H9 (cell line): ENCODE measurements at regions not wholly inside any gene's neighbourhood (a gene's known extent, or its start where the extent isn't known, plus 50 kb on each side); places are given as distances from the start of the nearest gene placed in this dataset.

Experiments
- DNase-seq: peaks from one replicate; pipeline ENCODE4 v3.0.0-alpha.2; 2017
- H2AFZ ChIP-seq: one replicate; pipeline ENCODE4 v1.6.1; 2013; ENCODE audit warnings: mild to moderate bottlenecking, low read length, control low read depth, moderate library complexity
- H2AK5ac ChIP-seq: 2 replicates; pipeline ENCODE4 v1.6.1; 2013; ENCODE audit warnings: low read length, control low read depth, mixed read lengths; ENCODE audit not compliant: insufficient read length
- H2BK120ac ChIP-seq: one replicate; pipeline ENCODE4 v1.6.1; 2013; ENCODE audit warnings: low read depth, mild to moderate bottlenecking, low read length, control low read depth, inconsistent platforms; ENCODE audit not compliant: poor library complexity, severe bottlenecking
- H2BK12ac ChIP-seq: 2 replicates; pipeline ENCODE4 v1.6.1; 2013; ENCODE audit warnings: low read length, control low read depth, mixed read lengths, low read depth; ENCODE audit not compliant: insufficient read length
- H2BK15ac ChIP-seq: 2 replicates; pipeline ENCODE4 v1.6.1; 2013; ENCODE audit warnings: low read depth, low read length, control low read depth
- H2BK20ac ChIP-seq: one replicate; pipeline ENCODE4 v1.6.1; 2013; ENCODE audit warnings: low read depth, mild to moderate bottlenecking, low read length, control low read depth, inconsistent platforms; ENCODE audit not compliant: poor library complexity, severe bottlenecking
- H2BK5ac ChIP-seq: 2 replicates; pipeline ENCODE4 v1.6.1; 2013; ENCODE audit warnings: low read length, control low read depth, mixed read lengths; ENCODE audit not compliant: insufficient read length
- H3K14ac ChIP-seq: 2 replicates; pipeline ENCODE4 v1.6.1; 2013; ENCODE audit warnings: low read length, control low read depth; ENCODE audit not compliant: insufficient read depth
- H3K18ac ChIP-seq: 2 replicates; pipeline ENCODE4 v1.6.1; 2013; ENCODE audit warnings: low read depth, mild to moderate bottlenecking, mixed read lengths, low read length, control low read depth; ENCODE audit not compliant: insufficient read length
- H3K23ac ChIP-seq: 2 replicates; pipeline ENCODE4 v1.6.1; 2013; ENCODE audit warnings: low read length, control low read depth, mixed read lengths, low read depth; ENCODE audit not compliant: insufficient read length
- H3K23me2 ChIP-seq: 2 replicates; pipeline ENCODE4 v1.6.1; 2013; ENCODE audit warnings: low read depth, mild to moderate bottlenecking, mixed read lengths, low read length, control low read depth; ENCODE audit not compliant: insufficient read length, poor library complexity, severe bottlenecking
- H3K27ac ChIP-seq: 2 replicates; pipeline ENCODE4 v1.5.1; 2013; ENCODE audit warnings: low read length, control low read depth, mixed read lengths, low read depth; ENCODE audit not compliant: insufficient read length
- H3K27me3 ChIP-seq: 2 replicates; pipeline ENCODE4 v1.6.1; 2013; ENCODE audit warnings: low read length, control low read depth, inconsistent platforms; ENCODE audit not compliant: insufficient read depth
- H3K4ac ChIP-seq: 2 replicates; pipeline ENCODE4 v1.6.1; 2013; ENCODE audit warnings: low read depth, mild to moderate bottlenecking, control low read depth, inconsistent platforms, low read length, moderate library complexity
- H3K4me1 ChIP-seq: 2 replicates; pipeline ENCODE4 v1.6.1; 2013; ENCODE audit warnings: low read length, control low read depth, inconsistent platforms; ENCODE audit not compliant: insufficient read depth
- H3K4me2 ChIP-seq: 2 replicates; pipeline ENCODE4 v1.6.1; 2013; ENCODE audit warnings: low read length, control low read depth, mixed read lengths; ENCODE audit not compliant: insufficient read length, insufficient read depth
- H3K56ac ChIP-seq: 2 replicates; pipeline ENCODE4 v1.6.1; 2013; ENCODE audit warnings: low read depth, mild to moderate bottlenecking, mixed read lengths, low read length, control low read depth; ENCODE audit not compliant: insufficient read length
- H3K79me1 ChIP-seq: 2 replicates; pipeline ENCODE4 v1.6.1; 2013; ENCODE audit warnings: low read depth, mild to moderate bottlenecking, moderate library complexity, low read length, control low read depth, inconsistent platforms; ENCODE audit not compliant: insufficient read depth, poor library complexity, severe bottlenecking
- H3K79me2 ChIP-seq: 2 replicates; pipeline ENCODE4 v1.6.1; 2013; ENCODE audit warnings: low read length, control low read depth, inconsistent platforms; ENCODE audit not compliant: insufficient read depth
- H3K9ac ChIP-seq: 2 replicates; pipeline ENCODE4 v1.6.1; 2013; ENCODE audit warnings: low read length, control low read depth, mixed read lengths; ENCODE audit not compliant: insufficient read length; ENCODE audit errors: extremely low read depth
- H3K9me3 ChIP-seq: one replicate; pipeline ENCODE4 v1.6.1; 2013; ENCODE audit warnings: low read depth, low read length, inconsistent platforms; ENCODE audit not compliant: control insufficient read depth
- H3T11ph ChIP-seq: one replicate; pipeline ENCODE4 v1.6.1; 2013; ENCODE audit warnings: mild to moderate bottlenecking, low read length, control low read depth, inconsistent platforms
- H4K20me1 ChIP-seq: one replicate; pipeline ENCODE4 v1.6.1; 2013; ENCODE audit not compliant: control insufficient read depth, insufficient read length, insufficient read depth
- H4K5ac ChIP-seq: 2 replicates; pipeline ENCODE4 v1.6.1; 2013; ENCODE audit warnings: low read depth, mild to moderate bottlenecking, mixed read lengths, low read length, control low read depth; ENCODE audit not compliant: insufficient read length
- H4K8ac ChIP-seq: replicated peaks from 2 replicates; pipeline ENCODE4 v1.6.1; 2013; ENCODE audit warnings: low read length, control low read depth, mixed read lengths, low read depth; ENCODE audit not compliant: insufficient read length
- H4K91ac ChIP-seq: 2 replicates; pipeline ENCODE4 v1.6.1; 2013; ENCODE audit warnings: low read depth, mild to moderate bottlenecking, moderate library complexity, mixed read lengths, low read length, control low read depth; ENCODE audit not compliant: insufficient read length
- H3K27ac Mint-ChIP-seq, 3 experiments: 2 replicates in 2 of 3; 3 replicates in 1 of 3; pipeline ENCODE4 v1.8.0; 2020 to 2021; ENCODE audit warnings: mixed read lengths in 3 of 3, mild to moderate bottlenecking in 1 of 3, moderate library complexity in 1 of 3
- H3K27me3 Mint-ChIP-seq: 2 replicates; pipeline ENCODE4 v1.8.0; 2021; ENCODE audit warnings: low read depth, mild to moderate bottlenecking, moderate library complexity, mixed read lengths
- H3K36me3 Mint-ChIP-seq, 3 experiments: 2 replicates in 2 of 3; 3 replicates in 1 of 3; pipeline ENCODE4 v1.8.0; 2020 to 2021; ENCODE audit warnings: low read depth in 3 of 3, mixed read lengths in 3 of 3; ENCODE audit not compliant: insufficient read depth in 1 of 3
- H3K4me1 Mint-ChIP-seq, 2 experiments: 2 replicates each; pipeline ENCODE4 v1.8.0; 2020; ENCODE audit warnings: mixed read lengths in 2 of 2
- H3K4me3 Mint-ChIP-seq, 2 experiments: 2 replicates in 1 of 2; 3 replicates in 1 of 2; pipeline ENCODE4 v1.8.0; 2020 to 2021; ENCODE audit warnings: mild to moderate bottlenecking in 2 of 2, mixed read lengths in 2 of 2, moderate library complexity in 1 of 2
- H3K9me3 Mint-ChIP-seq, 2 experiments: 2 replicates in 1 of 2; 3 replicates in 1 of 2; pipeline ENCODE4 v1.8.0; 2020; ENCODE audit warnings: mild to moderate bottlenecking in 2 of 2, mixed read lengths in 2 of 2, moderate library complexity in 1 of 2
- CTCF ChIP-seq: fragments of 200-600 bp; sonication (generic); conservative IDR thresholded peaks from 3 replicates; pipeline ENCODE4 v1.8.0; 2021; ENCODE audit warnings: antibody characterized with exemption, mild to moderate bottlenecking

DNA sequence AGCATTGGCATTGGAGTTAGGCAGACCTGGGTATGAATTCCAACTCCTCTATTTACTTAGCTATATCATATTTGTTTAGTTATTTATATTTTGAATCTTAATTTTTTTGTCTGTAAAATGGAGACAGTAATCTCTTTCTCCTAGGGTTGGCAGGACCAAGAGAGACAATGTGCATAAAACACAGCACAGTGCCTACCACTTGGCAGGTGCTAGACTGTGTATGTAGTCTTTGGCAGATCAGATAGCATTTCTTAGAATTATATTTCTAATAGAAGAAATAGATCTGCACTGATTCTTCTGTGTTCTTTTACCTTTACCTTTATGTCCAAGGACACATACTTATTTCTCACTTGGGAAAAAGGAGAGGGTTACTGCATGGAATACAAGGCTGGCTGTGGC, 177.2 kb downstream of the GIPC2 start:
- Mint-ChIP-seq H3K36me3 (peaks cover 0 to 6% (median 0%) of the 10 kb centered on the region in 3 experiments; a peak in 2 of 7 replicates), H3K27ac (no peak overlapping the region), H3K4me3 (no peak overlapping the region), H3K4me1 (peaks cover 24 to 36% of the 10 kb centered on the region in 2 experiments), H3K27me3 (peaks cover 80% of the 10 kb centered on the region), H3K9me3 (peaks cover 0 to 10% of the 10 kb centered on the region in 2 experiments; a peak in 3 of 5 replicates)
- H4K20me1 ChIP-seq: no peaks in the 10 kb centered on the region
- no peak overlapping the region for H2BK20ac ChIP-seq
- H2AFZ ChIP-seq: no peak overlapping the region
- no peak overlapping the region for H4K8ac ChIP-seq
- H3K4me1 ChIP-seq: peaks cover 5% of the 10 kb centered on the region; the same call in 1 of the 2 replicates
- H2BK15ac ChIP-seq: no peak overlapping the region
- no peak overlapping the region for H2AK5ac ChIP-seq
- no peak overlapping the region for H4K5ac ChIP-seq
- H3K27ac ChIP-seq: no peak overlapping the region
- no peak overlapping the region for H3K4ac ChIP-seq
- no peaks in the 10 kb centered on the region for H3K9me3 ChIP-seq
- H3K9ac ChIP-seq: no peak overlapping the region
- H3K79me1 ChIP-seq: no peaks in the 10 kb centered on the region
- no peak overlapping the region for H3K14ac ChIP-seq
- H3K18ac ChIP-seq: no peak overlapping the region
- no peaks in the 10 kb centered on the region for H3K27me3 ChIP-seq
- H3K23ac ChIP-seq: no peak overlapping the region
- no peak for TF ChIP-seq CTCF
- no peak overlapping the region for H3K56ac ChIP-seq
- no peak overlapping the region for H2BK12ac ChIP-seq
- no peak overlapping the region for H4K91ac ChIP-seq
- no peak overlapping the region for H2BK5ac ChIP-seq
- no peaks in the 10 kb centered on the region for H3K79me2 ChIP-seq
- H2BK120ac ChIP-seq: no peak overlapping the region
- no peak for DNase-seq
- no peak overlapping the region for H3K4me2 ChIP-seq
- no peak overlapping the region for H3T11ph ChIP-seq
- no peaks in the 10 kb centered on the region for H3K23me2 ChIP-seq
